ENCODE measurements at regions not wholly inside any gene's neighbourhood (a gene's known extent, or its start where the extent isn't known, plus 50 kb on each side); places are given as distances from the start of the nearest gene placed in this dataset.

DNA sequence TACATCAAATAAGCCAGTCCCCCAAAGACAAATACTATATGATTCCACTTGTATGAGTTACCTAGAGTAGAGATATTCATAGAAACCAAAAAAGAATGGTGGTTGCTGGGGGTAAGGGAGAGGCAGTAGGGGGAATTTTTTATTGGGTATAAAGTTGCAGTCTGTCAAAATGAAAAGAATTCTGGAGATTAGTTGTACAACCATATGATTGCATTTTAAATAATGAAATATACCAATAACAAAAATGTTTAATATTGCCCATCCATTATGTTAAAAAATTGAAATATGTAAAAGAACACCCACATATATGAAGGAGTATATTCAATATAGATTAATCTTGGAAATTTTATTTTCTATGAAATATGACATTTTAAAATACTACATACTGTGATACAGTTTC, 1383.5 kb downstream of the FSCB start:
- no peak for DNase-seq (ENCODE audit: low read depth in 1 of 2, low spot score in 1 of 2)
- ChIA-PET CTCF (no interaction called here), POLR2A (no interaction called here)
- ATAC-seq = no peak
- Histone ChIP-seq H3K27ac (no peak overlapping the region), H3K4me2 (no peak overlapping the region), H3K4me1 (no peaks in the 10 kb centered on the region), H3K9me3 (peaks cover 10% of the 10 kb centered on the region; the same call in 2 of the 3 replicates), H3K4me3 (no peak overlapping the region)
- TF ChIP-seq ZFP36 (IDR thresholded peaks at IDR 0.05; ENCODE audit: borderline replicate concordance, partially characterized antibody) (no peak), ZNF302 (CRISPR knock-in tag; IDR thresholded peaks at IDR 0.05) (no peak), RARB (CRISPR knock-in tag; IDR thresholded peaks at IDR 0.05) (no peak), JUN (IDR thresholded peaks at IDR 0.05) (no peak), NPAS2 (CRISPR knock-in tag; IDR thresholded peaks at IDR 0.05; ENCODE audit: borderline replicate concordance) (no peak), HOXA7 (CRISPR knock-in tag; IDR thresholded peaks at IDR 0.05) (no peak), JUNB (IDR thresholded peaks at IDR 0.05) (no peak), CHD2 (IDR thresholded peaks at IDR 0.05; ENCODE audit: low read length, partially characterized antibody) (no peak), FOXS1 (CRISPR knock-in tag; IDR thresholded peaks at IDR 0.05) (no peak), RFX5 (IDR thresholded peaks at IDR 0.05) (no peak), ZSCAN20 (CRISPR knock-in tag; IDR thresholded peaks at IDR 0.05) (no peak), NR3C1 (IDR thresholded peaks at IDR 0.05) (no peak), FOSL2 (IDR thresholded peaks at IDR 0.05) (no peak), FOSL2 (CRISPR knock-in tag; IDR thresholded peaks at IDR 0.05) (no peak), MAZ (IDR thresholded peaks at IDR 0.05; ENCODE audit: borderline replicate concordance, low read depth, low read length) (no peak), PHF8 (IDR thresholded peaks at IDR 0.05; ENCODE audit: borderline replicate concordance, low read depth) (no peak), EHMT2 (IDR thresholded peaks at IDR 0.05; ENCODE audit: low read depth) (no peak)
- TF ChIP-seq, protein P1, sequence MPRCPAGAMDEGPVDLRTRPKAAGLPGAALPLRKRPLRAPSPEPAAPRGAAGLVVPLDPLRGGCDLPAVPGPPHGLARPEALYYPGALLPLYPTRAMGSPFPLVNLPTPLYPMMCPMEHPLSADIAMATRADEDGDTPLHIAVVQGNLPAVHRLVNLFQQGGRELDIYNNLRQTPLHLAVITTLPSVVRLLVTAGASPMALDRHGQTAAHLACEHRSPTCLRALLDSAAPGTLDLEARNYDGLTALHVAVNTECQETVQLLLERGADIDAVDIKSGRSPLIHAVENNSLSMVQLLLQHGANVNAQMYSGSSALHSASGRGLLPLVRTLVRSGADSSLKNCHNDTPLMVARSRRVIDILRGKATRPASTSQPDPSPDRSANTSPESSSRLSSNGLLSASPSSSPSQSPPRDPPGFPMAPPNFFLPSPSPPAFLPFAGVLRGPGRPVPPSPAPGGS (IDR thresholded peaks at IDR 0.05) = no peak
- TF ChIP-seq, protein P2, sequence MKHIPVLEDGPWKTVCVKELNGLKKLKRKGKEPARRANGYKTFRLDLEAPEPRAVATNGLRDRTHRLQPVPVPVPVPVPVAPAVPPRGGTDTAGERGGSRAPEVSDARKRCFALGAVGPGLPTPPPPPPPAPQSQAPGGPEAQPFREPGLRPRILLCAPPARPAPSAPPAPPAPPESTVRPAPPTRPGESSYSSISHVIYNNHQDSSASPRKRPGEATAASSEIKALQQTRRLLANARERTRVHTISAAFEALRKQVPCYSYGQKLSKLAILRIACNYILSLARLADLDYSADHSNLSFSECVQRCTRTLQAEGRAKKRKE (CRISPR knock-in tag; IDR thresholded peaks at IDR 0.05; ENCODE audit: low read depth) = no peak
- TF ChIP-seq, protein P3, sequence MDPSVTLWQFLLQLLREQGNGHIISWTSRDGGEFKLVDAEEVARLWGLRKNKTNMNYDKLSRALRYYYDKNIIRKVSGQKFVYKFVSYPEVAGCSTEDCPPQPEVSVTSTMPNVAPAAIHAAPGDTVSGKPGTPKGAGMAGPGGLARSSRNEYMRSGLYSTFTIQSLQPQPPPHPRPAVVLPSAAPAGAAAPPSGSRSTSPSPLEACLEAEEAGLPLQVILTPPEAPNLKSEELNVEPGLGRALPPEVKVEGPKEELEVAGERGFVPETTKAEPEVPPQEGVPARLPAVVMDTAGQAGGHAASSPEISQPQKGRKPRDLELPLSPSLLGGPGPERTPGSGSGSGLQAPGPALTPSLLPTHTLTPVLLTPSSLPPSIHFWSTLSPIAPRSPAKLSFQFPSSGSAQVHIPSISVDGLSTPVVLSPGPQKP (IDR thresholded peaks at IDR 0.05; ENCODE audit: low read depth, low read length) = no peak
- TF ChIP-seq, protein P4, sequence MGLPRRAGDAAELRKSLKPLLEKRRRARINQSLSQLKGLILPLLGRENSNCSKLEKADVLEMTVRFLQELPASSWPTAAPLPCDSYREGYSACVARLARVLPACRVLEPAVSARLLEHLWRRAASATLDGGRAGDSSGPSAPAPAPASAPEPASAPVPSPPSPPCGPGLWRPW (IDR thresholded peaks at IDR 0.05) = no peak
- no peak for FAIRE-seq

DNA sequence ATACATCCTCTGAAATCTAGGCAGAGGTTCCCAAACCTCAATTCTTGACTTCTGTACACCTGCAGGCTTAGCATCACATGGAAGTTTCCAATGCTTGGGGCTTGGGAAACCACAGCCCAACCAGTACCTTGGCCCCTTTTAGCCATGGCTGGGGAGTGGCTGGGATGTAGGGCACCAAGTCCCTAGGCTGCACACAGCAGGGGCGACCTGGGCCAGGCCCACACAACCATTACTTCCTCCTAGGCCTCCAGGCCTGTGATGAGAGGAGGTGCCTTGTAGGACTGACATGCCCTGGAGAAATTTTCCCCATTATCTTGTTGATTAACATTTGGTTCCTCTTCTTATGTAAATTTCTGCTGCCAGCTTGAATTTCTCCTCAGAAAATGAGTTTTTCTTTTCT, 1387.4 kb downstream of the FSCB start:
- Histone ChIP-seq H3K4me3 (no peak overlapping the region), H3K27ac (no peak overlapping the region), H3K9me3 (peaks cover 11% of the 10 kb centered on the region; the same call in 2 of the 3 replicates), H3K4me1 (no peaks in the 10 kb centered on the region), H3K4me2 (no peak overlapping the region)
- TF ChIP-seq RNF2 (IDR thresholded peaks at IDR 0.05; ENCODE audit: borderline replicate concordance, low read depth) = no peak
- TF ChIP-seq EHF (CRISPR knock-in tag; IDR thresholded peaks at IDR 0.05) = no peak
- no peak for TF ChIP-seq ESRRA (IDR thresholded peaks at IDR 0.05; ENCODE audit: borderline replicate concordance, low read length)
- no peak for TF ChIP-seq FOXS1 (CRISPR knock-in tag; IDR thresholded peaks at IDR 0.05)
- TF ChIP-seq TFCP2L1 (CRISPR knock-in tag; IDR thresholded peaks at IDR 0.05) = no peak
- no peak for TF ChIP-seq RFX5 (IDR thresholded peaks at IDR 0.05)
- no peak for TF ChIP-seq SMC3 (IDR thresholded peaks at IDR 0.05)
- TF ChIP-seq, protein P5, sequence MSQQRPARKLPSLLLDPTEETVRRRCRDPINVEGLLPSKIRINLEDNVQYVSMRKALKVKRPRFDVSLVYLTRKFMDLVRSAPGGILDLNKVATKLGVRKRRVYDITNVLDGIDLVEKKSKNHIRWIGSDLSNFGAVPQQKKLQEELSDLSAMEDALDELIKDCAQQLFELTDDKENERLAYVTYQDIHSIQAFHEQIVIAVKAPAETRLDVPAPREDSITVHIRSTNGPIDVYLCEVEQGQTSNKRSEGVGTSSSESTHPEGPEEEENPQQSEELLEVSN (IDR thresholded peaks at IDR 0.05; ENCODE audit: borderline replicate concordance, low read depth) = no peak
- TF ChIP-seq NPAS2 (CRISPR knock-in tag; IDR thresholded peaks at IDR 0.05; ENCODE audit: borderline replicate concordance) = no peak
- TF ChIP-seq HOXB5 (CRISPR knock-in tag; IDR thresholded peaks at IDR 0.05) = no peak
- no peak for TF ChIP-seq JUNB (IDR thresholded peaks at IDR 0.05)
- no peak for TF ChIP-seq POLR2AphosphoS2 (conservative IDR thresholded peaks at IDR 0.05; ENCODE audit: low read length)
- TF ChIP-seq RAD21 (conservative IDR thresholded peaks at IDR 0.05 in 1 of 2, IDR thresholded peaks at IDR 0.05 in 1 of 2) = no peak
- POLR2A ChIA-PET = no interaction called here
- 0% methylated on average over 1 of the region's 1 CpG for WGBS (ENCODE audit: missing lambda C conversion rate)
- CTCF ChIA-PET = no interaction called here
- FAIRE-seq (no peak), ATAC-seq (no peak), DNase-seq (ENCODE audit: low read depth in 1 of 2, low spot score in 1 of 2) (no peak)
